GM12878 (cell line): ENCODE measurements at regions not wholly inside any gene's neighbourhood (a gene's known extent, or its start where the extent isn't known, plus 50 kb on each side); places are given as distances from the start of the nearest gene placed in this dataset.

ENCODE experiments used
- EP300 ChIP-seq, 2 experiments: fragments of 150-350 bp in 1 of 2; IDR thresholded peaks; 2 replicates each; pipeline ENCODE4 v1.6.1; 2011 to 2012; ENCODE audit warnings: low read depth in 2 of 2, low read length in 2 of 2, borderline replicate concordance in 1 of 2, improper control_type of control experiment in 1 of 2, inconsistent platforms in 1 of 2; ENCODE audit not compliant: control insufficient read depth in 1 of 2
- JUND ChIP-seq: IDR thresholded peaks from 2 replicates; pipeline ENCODE4 v1.6.1; 2012; ENCODE audit warnings: low read depth, mild to moderate bottlenecking, low read length, improper control_type of control experiment, moderate library complexity
- NFXL1 ChIP-seq: fragments of 450-650 bp; IDR thresholded peaks from 2 replicates; pipeline ENCODE4 v1.6.1; 2017; ENCODE audit warnings: antibody characterized with exemption, mild to moderate bottlenecking, borderline replicate concordance
- POLR2A ChIP-seq: IDR thresholded peaks from 2 replicates; pipeline ENCODE4 v1.6.1; 2011; ENCODE audit warnings: low read depth, mild to moderate bottlenecking, low read length
- POLR2AphosphoS2 ChIP-seq: IDR thresholded peaks from 2 replicates; pipeline ENCODE4 v1.6.1; 2011; ENCODE audit warnings: low read depth, mild to moderate bottlenecking, low read length, improper control_type of control experiment, moderate library complexity
- SRF ChIP-seq, 2 experiments: IDR thresholded peaks; 2 replicates each; pipeline ENCODE4 v1.6.1; 2011; ENCODE audit warnings: low read depth in 2 of 2, low read length in 2 of 2, mild to moderate bottlenecking in 1 of 2, moderate library complexity in 1 of 2
- ZNF384 ChIP-seq: IDR thresholded peaks from 2 replicates; pipeline ENCODE4 v1.6.1; 2012; ENCODE audit warnings: low read depth, mild to moderate bottlenecking, low read length, improper control_type of control experiment, borderline replicate concordance
- TF ChIP-seq, protein P1 (sequence below): fragments of 450-650 bp; IDR thresholded peaks from 2 replicates; pipeline ENCODE4 v1.6.1; 2017; ENCODE audit warnings: mild to moderate bottlenecking, moderate library complexity
- TF ChIP-seq, protein P2 (sequence below): fragments of 450-650 bp; formaldehyde crosslinking; IDR thresholded peaks from 2 replicates; pipeline ENCODE4 v1.5.0; 2022; ENCODE audit warnings: mild to moderate bottlenecking, missing genetic modification characterization
- TF ChIP-seq, protein P3 (sequence below): fragments of 450-650 bp; conservative IDR thresholded peaks from 2 replicates; pipeline ENCODE4 v1.6.1; 2017; ENCODE audit warnings: mild to moderate bottlenecking, moderate library complexity
- TF ChIP-seq, protein P4 (sequence below): IDR thresholded peaks from 2 replicates; pipeline ENCODE4 v1.6.1; 2011; ENCODE audit warnings: low read depth, low read length, improper control_type of control experiment, borderline replicate concordance
- TF ChIP-seq, protein P5 (sequence below): IDR thresholded peaks from 2 replicates; pipeline ENCODE4 v1.6.1; 2012; ENCODE audit warnings: mild to moderate bottlenecking, low read depth, low read length

DNA sequence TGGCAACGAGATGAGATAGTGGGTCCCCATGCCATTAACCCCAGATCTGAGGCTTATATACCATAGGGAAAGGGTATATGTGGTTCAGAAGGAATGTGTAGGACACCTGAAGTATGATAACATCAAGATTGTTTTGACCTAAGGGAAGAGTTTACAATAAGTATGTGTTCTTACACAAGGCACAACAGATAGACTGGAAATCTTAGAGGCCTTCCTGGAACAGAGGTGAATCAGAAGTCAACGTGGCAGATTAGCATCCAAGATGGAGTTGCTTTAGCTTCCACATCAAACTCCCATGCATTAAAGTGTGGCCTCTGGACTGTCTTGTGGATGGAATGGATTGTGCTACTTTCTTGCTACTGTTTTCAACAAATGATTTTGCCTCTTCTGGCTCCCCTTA lies 116.6 kb upstream of the NT5C1B start (continued):
- TF ChIP-seq, protein P1, sequence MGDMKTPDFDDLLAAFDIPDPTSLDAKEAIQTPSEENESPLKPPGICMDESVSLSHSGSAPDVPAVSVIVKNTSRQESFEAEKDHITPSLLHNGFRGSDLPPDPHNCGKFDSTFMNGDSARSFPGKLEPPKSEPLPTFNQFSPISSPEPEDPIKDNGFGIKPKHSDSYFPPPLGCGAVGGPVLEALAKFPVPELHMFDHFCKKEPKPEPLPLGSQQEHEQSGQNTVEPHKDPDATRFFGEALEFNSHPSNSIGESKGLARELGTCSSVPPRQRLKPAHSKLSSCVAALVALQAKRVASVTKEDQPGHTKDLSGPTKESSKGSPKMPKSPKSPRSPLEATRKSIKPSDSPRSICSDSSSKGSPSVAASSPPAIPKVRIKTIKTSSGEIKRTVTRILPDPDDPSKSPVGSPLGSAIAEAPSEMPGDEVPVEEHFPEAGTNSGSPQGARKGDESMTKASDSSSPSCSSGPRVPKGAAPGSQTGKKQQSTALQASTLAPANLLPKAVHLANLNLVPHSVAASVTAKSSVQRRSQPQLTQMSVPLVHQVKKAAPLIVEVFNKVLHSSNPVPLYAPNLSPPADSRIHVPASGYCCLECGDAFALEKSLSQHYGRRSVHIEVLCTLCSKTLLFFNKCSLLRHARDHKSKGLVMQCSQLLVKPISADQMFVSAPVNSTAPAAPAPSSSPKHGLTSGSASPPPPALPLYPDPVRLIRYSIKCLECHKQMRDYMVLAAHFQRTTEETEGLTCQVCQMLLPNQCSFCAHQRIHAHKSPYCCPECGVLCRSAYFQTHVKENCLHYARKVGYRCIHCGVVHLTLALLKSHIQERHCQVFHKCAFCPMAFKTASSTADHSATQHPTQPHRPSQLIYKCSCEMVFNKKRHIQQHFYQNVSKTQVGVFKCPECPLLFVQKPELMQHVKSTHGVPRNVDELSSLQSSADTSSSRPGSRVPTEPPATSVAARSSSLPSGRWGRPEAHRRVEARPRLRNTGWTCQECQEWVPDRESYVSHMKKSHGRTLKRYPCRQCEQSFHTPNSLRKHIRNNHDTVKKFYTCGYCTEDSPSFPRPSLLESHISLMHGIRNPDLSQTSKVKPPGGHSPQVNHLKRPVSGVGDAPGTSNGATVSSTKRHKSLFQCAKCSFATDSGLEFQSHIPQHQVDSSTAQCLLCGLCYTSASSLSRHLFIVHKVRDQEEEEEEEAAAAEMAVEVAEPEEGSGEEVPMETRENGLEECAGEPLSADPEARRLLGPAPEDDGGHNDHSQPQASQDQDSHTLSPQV = no peak
- TF ChIP-seq SRF (IDR thresholded peaks at IDR 0.05; ENCODE audit: low read depth in 2 of 2, low read length in 2 of 2) = no peak
- TF ChIP-seq, protein P2, sequence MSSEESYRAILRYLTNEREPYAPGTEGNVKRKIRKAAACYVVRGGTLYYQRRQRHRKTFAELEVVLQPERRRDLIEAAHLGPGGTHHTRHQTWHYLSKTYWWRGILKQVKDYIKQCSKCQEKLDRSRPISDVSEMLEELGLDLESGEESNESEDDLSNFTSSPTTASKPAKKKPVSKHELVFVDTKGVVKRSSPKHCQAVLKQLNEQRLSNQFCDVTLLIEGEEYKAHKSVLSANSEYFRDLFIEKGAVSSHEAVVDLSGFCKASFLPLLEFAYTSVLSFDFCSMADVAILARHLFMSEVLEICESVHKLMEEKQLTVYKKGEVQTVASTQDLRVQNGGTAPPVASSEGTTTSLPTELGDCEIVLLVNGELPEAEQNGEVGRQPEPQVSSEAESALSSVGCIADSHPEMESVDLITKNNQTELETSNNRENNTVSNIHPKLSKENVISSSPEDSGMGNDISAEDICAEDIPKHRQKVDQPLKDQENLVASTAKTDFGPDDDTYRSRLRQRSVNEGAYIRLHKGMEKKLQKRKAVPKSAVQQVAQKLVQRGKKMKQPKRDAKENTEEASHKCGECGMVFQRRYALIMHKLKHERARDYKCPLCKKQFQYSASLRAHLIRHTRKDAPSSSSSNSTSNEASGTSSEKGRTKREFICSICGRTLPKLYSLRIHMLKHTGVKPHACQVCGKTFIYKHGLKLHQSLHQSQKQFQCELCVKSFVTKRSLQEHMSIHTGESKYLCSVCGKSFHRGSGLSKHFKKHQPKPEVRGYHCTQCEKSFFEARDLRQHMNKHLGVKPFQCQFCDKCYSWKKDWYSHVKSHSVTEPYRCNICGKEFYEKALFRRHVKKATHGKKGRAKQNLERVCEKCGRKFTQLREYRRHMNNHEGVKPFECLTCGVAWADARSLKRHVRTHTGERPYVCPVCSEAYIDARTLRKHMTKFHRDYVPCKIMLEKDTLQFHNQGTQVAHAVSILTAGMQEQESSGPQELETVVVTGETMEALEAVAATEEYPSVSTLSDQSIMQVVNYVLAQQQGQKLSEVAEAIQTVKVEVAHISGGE (CRISPR knock-in tag) = no peak
- no peak for TF ChIP-seq EP300 (IDR thresholded peaks at IDR 0.05; ENCODE audit: borderline replicate concordance in 1 of 2, control insufficient read depth in 1 of 2, low read depth in 2 of 2, low read length in 2 of 2)
- TF ChIP-seq, protein P3, sequence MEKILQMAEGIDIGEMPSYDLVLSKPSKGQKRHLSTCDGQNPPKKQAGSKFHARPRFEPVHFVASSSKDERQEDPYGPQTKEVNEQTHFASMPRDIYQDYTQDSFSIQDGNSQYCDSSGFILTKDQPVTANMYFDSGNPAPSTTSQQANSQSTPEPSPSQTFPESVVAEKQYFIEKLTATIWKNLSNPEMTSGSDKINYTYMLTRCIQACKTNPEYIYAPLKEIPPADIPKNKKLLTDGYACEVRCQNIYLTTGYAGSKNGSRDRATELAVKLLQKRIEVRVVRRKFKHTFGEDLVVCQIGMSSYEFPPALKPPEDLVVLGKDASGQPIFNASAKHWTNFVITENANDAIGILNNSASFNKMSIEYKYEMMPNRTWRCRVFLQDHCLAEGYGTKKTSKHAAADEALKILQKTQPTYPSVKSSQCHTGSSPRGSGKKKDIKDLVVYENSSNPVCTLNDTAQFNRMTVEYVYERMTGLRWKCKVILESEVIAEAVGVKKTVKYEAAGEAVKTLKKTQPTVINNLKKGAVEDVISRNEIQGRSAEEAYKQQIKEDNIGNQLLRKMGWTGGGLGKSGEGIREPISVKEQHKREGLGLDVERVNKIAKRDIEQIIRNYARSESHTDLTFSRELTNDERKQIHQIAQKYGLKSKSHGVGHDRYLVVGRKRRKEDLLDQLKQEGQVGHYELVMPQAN = no peak
- TF ChIP-seq, protein P4, sequence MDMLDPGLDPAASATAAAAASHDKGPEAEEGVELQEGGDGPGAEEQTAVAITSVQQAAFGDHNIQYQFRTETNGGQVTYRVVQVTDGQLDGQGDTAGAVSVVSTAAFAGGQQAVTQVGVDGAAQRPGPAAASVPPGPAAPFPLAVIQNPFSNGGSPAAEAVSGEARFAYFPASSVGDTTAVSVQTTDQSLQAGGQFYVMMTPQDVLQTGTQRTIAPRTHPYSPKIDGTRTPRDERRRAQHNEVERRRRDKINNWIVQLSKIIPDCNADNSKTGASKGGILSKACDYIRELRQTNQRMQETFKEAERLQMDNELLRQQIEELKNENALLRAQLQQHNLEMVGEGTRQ = no peak
- TF ChIP-seq, protein P5, sequence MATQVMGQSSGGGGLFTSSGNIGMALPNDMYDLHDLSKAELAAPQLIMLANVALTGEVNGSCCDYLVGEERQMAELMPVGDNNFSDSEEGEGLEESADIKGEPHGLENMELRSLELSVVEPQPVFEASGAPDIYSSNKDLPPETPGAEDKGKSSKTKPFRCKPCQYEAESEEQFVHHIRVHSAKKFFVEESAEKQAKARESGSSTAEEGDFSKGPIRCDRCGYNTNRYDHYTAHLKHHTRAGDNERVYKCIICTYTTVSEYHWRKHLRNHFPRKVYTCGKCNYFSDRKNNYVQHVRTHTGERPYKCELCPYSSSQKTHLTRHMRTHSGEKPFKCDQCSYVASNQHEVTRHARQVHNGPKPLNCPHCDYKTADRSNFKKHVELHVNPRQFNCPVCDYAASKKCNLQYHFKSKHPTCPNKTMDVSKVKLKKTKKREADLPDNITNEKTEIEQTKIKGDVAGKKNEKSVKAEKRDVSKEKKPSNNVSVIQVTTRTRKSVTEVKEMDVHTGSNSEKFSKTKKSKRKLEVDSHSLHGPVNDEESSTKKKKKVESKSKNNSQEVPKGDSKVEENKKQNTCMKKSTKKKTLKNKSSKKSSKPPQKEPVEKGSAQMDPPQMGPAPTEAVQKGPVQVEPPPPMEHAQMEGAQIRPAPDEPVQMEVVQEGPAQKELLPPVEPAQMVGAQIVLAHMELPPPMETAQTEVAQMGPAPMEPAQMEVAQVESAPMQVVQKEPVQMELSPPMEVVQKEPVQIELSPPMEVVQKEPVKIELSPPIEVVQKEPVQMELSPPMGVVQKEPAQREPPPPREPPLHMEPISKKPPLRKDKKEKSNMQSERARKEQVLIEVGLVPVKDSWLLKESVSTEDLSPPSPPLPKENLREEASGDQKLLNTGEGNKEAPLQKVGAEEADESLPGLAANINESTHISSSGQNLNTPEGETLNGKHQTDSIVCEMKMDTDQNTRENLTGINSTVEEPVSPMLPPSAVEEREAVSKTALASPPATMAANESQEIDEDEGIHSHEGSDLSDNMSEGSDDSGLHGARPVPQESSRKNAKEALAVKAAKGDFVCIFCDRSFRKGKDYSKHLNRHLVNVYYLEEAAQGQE = no peak
- no peak for TF ChIP-seq ZNF384
- TF ChIP-seq POLR2AphosphoS2 = no peak
- TF ChIP-seq POLR2A = no peak
- TF ChIP-seq NFXL1 = no peak
- no peak for TF ChIP-seq JUND
